HepG2 (cell line): ENCODE measurements at regions not wholly inside any gene's neighbourhood (a gene's known extent, or its start where the extent isn't known, plus 50 kb on each side); places are given as distances from the start of the nearest gene placed in this dataset.

Source experiments
- AFF4 ChIP-seq: sonication (generic); formaldehyde crosslinking; IDR thresholded peaks from 2 replicates; pipeline ENCODE4 v1.4.0; 2020; ENCODE audit warnings: missing genetic modification reagents
- ARID4A ChIP-seq: sonication (generic); formaldehyde crosslinking; IDR thresholded peaks from 2 replicates; pipeline ENCODE4 v1.5.0; 2020; ENCODE audit warnings: mild to moderate bottlenecking, missing genetic modification reagents, borderline replicate concordance
- JUNB ChIP-seq: sonication (generic); formaldehyde crosslinking; IDR thresholded peaks from 2 replicates; pipeline ENCODE4 v1.8.0; 2022; ENCODE audit warnings: missing genetic modification reagents, mild to moderate bottlenecking, borderline replicate concordance
- NR1H2 ChIP-seq: sonication (generic); formaldehyde crosslinking; IDR thresholded peaks from 2 replicates; pipeline ENCODE4 v1.8.1; 2022; ENCODE audit warnings: low read depth, missing genetic modification reagents, borderline replicate concordance
- RAD51 ChIP-seq: fragments of 450-650 bp; IDR thresholded peaks from 2 replicates; pipeline ENCODE4 v1.6.1; 2016; ENCODE audit warnings: borderline replicate concordance

- no peak for TF ChIP-seq AFF4 (CRISPR knock-in tag)
- TF ChIP-seq NR1H2 (CRISPR knock-in tag), result no peak
- TF ChIP-seq ARID4A, result no peak
- no peak for TF ChIP-seq JUNB
- TF ChIP-seq RAD51, result no peak
These were observed 1516.5 kb upstream of the FLRT2 start for GRCh38 chr14:84013424-84013823.
